ENCODE measurements at regions not wholly inside any gene's neighbourhood (a gene's known extent, or its start where the extent isn't known, plus 50 kb on each side); places are given as distances from the start of the nearest gene placed in this dataset.

GRCh38 chr4:84089652-84090437, 409.2 kb downstream of the NKX6-1 start:
- no peaks in the 10 kb centered on the region for H3K4me1 ChIP-seq
- H3K36me3 ChIP-seq (ENCODE audit: low read depth, missing control alignments), result no peaks in the 10 kb centered on the region
- H3K4me3 ChIP-seq, result no peak overlapping the region
- no peak overlapping the region for H3K27ac ChIP-seq
- TF ChIP-seq CTCF (IDR thresholded peaks at IDR 0.05) (no peak), POLR2A (IDR thresholded peaks at IDR 0.05) (no peak)
- WGBS, 2 donors, result 85 to 90% methylated on average over 5 of the region's 5 CpGs
- no peaks in the 10 kb centered on the region for H3K27me3 ChIP-seq
- H3K9me3 ChIP-seq, result no peaks in the 10 kb centered on the region
- intact Hi-C loops (cut with DNase I; ENCODE audit: low total_unique reads), result no loop called here
- no peak for DNase-seq

GRCh38 chr4:84085986-84086385, 413.1 kb downstream of the NKX6-1 start:
- 83 to 84% methylated on average over 4 of the region's 4 CpGs for WGBS, 2 donors
- no peak for DNase-seq
- H3K36me3 ChIP-seq (ENCODE audit: low read depth, missing control alignments), result no peaks in the 10 kb centered on the region
- H3K27me3 ChIP-seq, result no peaks in the 10 kb centered on the region
- no peaks in the 10 kb centered on the region for H3K9me3 ChIP-seq
- no peak overlapping the region for H3K27ac ChIP-seq
- TF ChIP-seq CTCF (IDR thresholded peaks at IDR 0.05), result no peak
- no peak for TF ChIP-seq POLR2A (IDR thresholded peaks at IDR 0.05)
- H3K4me3 ChIP-seq, result no peak overlapping the region
- intact Hi-C loops (cut with DNase I; ENCODE audit: low total_unique reads), result no loop called here
- no peaks in the 10 kb centered on the region for H3K4me1 ChIP-seq

DNA sequence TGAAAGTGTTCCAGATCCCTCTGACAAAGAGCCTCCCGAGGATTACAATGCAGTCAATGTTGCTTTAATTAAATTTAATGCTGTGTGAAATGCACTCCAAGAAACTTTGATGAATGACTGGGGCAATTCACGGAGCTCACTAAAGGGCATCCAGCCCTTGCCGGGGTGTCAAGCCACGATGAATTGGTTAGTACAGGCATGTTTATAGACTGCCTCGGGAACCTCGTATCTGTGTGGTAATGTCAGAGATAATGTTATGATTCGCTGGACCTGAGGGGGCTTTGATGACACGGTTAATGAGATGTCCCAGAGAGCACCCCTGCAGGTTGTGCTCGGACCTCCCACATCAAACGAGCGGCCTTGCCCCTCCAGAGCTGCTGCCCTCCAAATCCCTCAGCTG, 428.8 kb downstream of the NKX6-1 start:
- DNase-seq, result no peak
- Histone ChIP-seq H3K4me1 (no peaks in the 10 kb centered on the region), H3K4me3 (no peak overlapping the region), H3K36me3 (ENCODE audit: low read depth, missing control alignments) (no peaks in the 10 kb centered on the region), H3K27me3 (no peaks in the 10 kb centered on the region), H3K27ac (no peak overlapping the region), H3K9me3 (no peaks in the 10 kb centered on the region)
- 21 to 38% methylated on average over 11 of the region's 11 CpGs for WGBS, 2 donors
- intact Hi-C loops (cut with DNase I; ENCODE audit: low total_unique reads), result no loop called here
- TF ChIP-seq POLR2A (IDR thresholded peaks at IDR 0.05) (no peak), CTCF (IDR thresholded peaks at IDR 0.05) (no peak)

DNA sequence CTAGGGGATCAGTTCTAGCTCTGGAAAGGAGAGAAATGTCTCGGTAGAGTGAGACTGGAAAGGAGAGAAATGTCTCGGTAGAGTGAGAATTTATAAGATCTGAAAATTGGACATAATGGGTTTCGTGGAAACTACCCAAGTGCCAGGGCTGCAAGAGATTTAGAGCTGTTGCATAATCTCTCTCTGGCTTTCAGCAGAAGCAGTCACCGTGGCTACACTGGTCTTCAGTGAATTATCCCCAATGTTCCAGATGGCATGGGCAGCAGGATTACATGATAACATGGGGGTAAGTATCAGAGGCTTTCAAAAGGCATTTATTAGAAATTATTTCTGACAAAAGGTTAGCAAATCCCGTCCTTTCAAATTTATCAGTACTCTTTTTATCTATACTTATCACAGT, 435.5 kb downstream of the NKX6-1 start:
- no peak for TF ChIP-seq POLR2A (IDR thresholded peaks at IDR 0.05)
- no peak for TF ChIP-seq CTCF (IDR thresholded peaks at IDR 0.05)
- H3K36me3 ChIP-seq (ENCODE audit: low read depth, missing control alignments), result no peaks in the 10 kb centered on the region
- H3K27me3 ChIP-seq, result no peaks in the 10 kb centered on the region
- DNase-seq, result no peak
- no peak overlapping the region for H3K4me3 ChIP-seq
- no peaks in the 10 kb centered on the region for H3K9me3 ChIP-seq
- H3K4me1 ChIP-seq, result no peaks in the 10 kb centered on the region
- H3K27ac ChIP-seq, result no peak overlapping the region
- intact Hi-C loops (cut with DNase I; ENCODE audit: low total_unique reads), result no loop called here
- 73 to 81% methylated on average over 5 of the region's 5 CpGs for WGBS, 2 donors

GRCh38 chr4:84058201-84058600, 440.9 kb downstream of the NKX6-1 start:
- Histone ChIP-seq H3K9me3 (no peaks in the 10 kb centered on the region), H3K36me3 (ENCODE audit: low read depth, missing control alignments) (no peaks in the 10 kb centered on the region), H3K27ac (no peak overlapping the region), H3K4me3 (no peak overlapping the region), H3K27me3 (no peaks in the 10 kb centered on the region), H3K4me1 (no peaks in the 10 kb centered on the region)
- intact Hi-C loops (cut with DNase I; ENCODE audit: low total_unique reads), result no loop called here
- TF ChIP-seq POLR2A (IDR thresholded peaks at IDR 0.05) (no peak), CTCF (IDR thresholded peaks at IDR 0.05) (no peak)
- no peak for DNase-seq
- WGBS, 2 donors, result 64 to 74% methylated on average over 5 of the region's 5 CpGs

Data from testis (tissue), 2 donors.